ENCODE measurements at regions not wholly inside any gene's neighbourhood (a gene's known extent, or its start where the extent isn't known, plus 50 kb on each side); places are given as distances from the start of the nearest gene placed in this dataset.
"Not testable (repeated sequence)": the region's sequence is repeated elsewhere in the genome, so short reads cannot be mapped to it uniquely, and the experiment has no call there.

- ATAC-seq: no peak
Observed at GRCh38 chr4:112058433-112058832, 86.8 kb upstream of the FAM241A start.

- no peak for ATAC-seq
Observed at GRCh38 chr4:112060212-112060611, 85.0 kb upstream of the FAM241A start.

GRCh38 chr4:112061207-112061817 is 83.9 kb upstream of the FAM241A start:
- ATAC-seq: no peak

GRCh38 chr4:112063260-112063659 is 82.0 kb upstream of the FAM241A start:
- no peak for ATAC-seq

- ATAC-seq: no peak
Observed at GRCh38 chr4:112069110-112069509, 76.1 kb upstream of the FAM241A start.

GRCh38 chr4:112073181-112073580 is 72.1 kb upstream of the FAM241A start:
- ATAC-seq: no peak

- ATAC-seq: peak; percentile 59 to 71
Observed at GRCh38 chr4:112075129-112075753, 70.0 kb upstream of the FAM241A start.

- no peak for ATAC-seq
Observed at GRCh38 chr4:112075906-112076305, 69.3 kb upstream of the FAM241A start.

- no peak for ATAC-seq
Observed at GRCh38 chr4:112076919-112077608, 68.2 kb upstream of the FAM241A start.

GRCh38 chr4:112077743-112078142 is 67.5 kb upstream of the FAM241A start:
- no peak for ATAC-seq

GRCh38 chr4:112082954-112083586 is 62.2 kb upstream of the FAM241A start:
- ATAC-seq: no peak

GRCh38 chr4:112083587-112084347 is 61.5 kb upstream of the FAM241A start:
- ATAC-seq: no peak

- no peak for ATAC-seq
Observed at GRCh38 chr4:112085156-112086035, 59.9 kb upstream of the FAM241A start.

- no peak for ATAC-seq
Observed at GRCh38 chr4:112086036-112086434, 59.2 kb upstream of the FAM241A start.

GRCh38 chr4:112086661-112087060 is 58.6 kb upstream of the FAM241A start:
- ATAC-seq: not testable (repeated sequence)

GRCh38 chr4:112092330-112092729 is 52.9 kb upstream of the FAM241A start:
- not testable (repeated sequence) for ATAC-seq

- no peak for ATAC-seq
Observed at GRCh38 chr4:112093636-112094202, 51.5 kb upstream of the FAM241A start.

- ATAC-seq: no peak
Observed at GRCh38 chr4:112094330-112094729, 50.9 kb upstream of the FAM241A start.

All from activated CD4-positive, CD25-positive, alpha-beta regulatory T cell treated with anti-CD3 and anti-CD28 coated beads, Interleukin-2, amount 50 U/mL, for 24 hours (primary cell).